ENCODE measurements at regions not wholly inside any gene's neighbourhood (a gene's known extent, or its start where the extent isn't known, plus 50 kb on each side); places are given as distances from the start of the nearest gene placed in this dataset.

DNA sequence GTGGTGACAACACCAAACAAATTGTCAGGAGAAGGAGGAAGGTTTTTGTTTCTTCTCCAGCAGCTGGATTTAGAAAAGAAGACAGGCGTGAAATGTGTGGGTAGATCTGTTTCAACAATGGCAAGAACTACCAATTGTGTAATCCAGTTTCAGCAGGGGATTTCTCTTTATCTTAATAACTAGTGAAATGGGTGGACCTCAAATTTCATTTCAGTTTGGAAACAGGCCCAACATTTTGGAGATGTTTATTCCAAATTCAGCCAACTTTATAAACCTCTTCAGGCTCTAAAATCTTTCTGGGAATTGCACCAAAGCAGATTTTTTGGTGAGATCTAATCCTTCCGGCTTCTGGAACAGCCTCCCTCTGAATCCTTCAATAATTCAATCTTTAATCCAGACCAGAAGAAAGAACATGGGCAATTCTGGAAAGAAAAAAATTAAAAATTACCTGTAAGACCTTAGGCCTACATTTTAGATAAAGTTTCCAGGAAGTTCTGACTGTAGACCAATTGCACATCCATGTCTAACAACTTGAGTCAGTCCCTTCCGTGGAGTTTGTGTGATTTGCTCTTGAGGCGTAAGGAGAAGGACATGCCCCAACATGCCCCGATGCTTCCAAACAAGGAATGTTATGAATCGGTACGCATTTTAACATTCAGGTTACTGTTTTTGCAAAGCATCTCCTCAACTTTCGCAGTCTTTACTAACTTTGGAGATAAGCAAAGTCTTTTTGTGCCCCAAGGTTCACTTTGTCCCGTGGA lies 423.6 kb downstream of the IRX1 start:
- 93 to 97% methylated on average over 8 to 9 of the region's 9 CpGs for WGBS, 2 experiments (ENCODE audit: insufficient coverage in 1 of 2, insufficient read length in 1 of 2)
- Histone ChIP-seq H3K9me3 (ENCODE audit: control insufficient read depth, low read length) (no peaks in the 10 kb centered on the region), H3K4me1 (ENCODE audit: control insufficient read depth, insufficient read depth, low read length) (peaks cover under 1% of the 10 kb centered on the region), H3K4me3 (ENCODE audit: low read length) (no peak overlapping the region), H3K27ac (ENCODE audit: low read depth, low read length) (no peak overlapping the region), H3K36me3 (ENCODE audit: control insufficient read depth, insufficient read depth, low read length) (no peaks in the 10 kb centered on the region), H3K27me3 (ENCODE audit: control insufficient read depth, insufficient read depth, low read length, poor library complexity, severe bottlenecking) (no peaks in the 10 kb centered on the region), H3K9ac (ENCODE audit: extremely low read depth, low read length, poor library complexity, severe bottlenecking) (no peak overlapping the region)
- peaks cover 25% of the 10 kb centered on the region for H3K4me1 Mint-ChIP-seq
- no peak for DNase-seq
- H3K4me3 Mint-ChIP-seq: no peak overlapping the region
- TF ChIP-seq, protein P1, sequence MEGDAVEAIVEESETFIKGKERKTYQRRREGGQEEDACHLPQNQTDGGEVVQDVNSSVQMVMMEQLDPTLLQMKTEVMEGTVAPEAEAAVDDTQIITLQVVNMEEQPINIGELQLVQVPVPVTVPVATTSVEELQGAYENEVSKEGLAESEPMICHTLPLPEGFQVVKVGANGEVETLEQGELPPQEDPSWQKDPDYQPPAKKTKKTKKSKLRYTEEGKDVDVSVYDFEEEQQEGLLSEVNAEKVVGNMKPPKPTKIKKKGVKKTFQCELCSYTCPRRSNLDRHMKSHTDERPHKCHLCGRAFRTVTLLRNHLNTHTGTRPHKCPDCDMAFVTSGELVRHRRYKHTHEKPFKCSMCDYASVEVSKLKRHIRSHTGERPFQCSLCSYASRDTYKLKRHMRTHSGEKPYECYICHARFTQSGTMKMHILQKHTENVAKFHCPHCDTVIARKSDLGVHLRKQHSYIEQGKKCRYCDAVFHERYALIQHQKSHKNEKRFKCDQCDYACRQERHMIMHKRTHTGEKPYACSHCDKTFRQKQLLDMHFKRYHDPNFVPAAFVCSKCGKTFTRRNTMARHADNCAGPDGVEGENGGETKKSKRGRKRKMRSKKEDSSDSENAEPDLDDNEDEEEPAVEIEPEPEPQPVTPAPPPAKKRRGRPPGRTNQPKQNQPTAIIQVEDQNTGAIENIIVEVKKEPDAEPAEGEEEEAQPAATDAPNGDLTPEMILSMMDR (conservative IDR thresholded peaks at IDR 0.05): no peak
- H3K27me3 Mint-ChIP-seq (ENCODE audit: insufficient read depth): peaks cover 2% of the 10 kb centered on the region
- no peaks in the 10 kb centered on the region for H3K9me3 Mint-ChIP-seq
- no peaks in the 10 kb centered on the region for H3K36me3 Mint-ChIP-seq (ENCODE audit: low read depth)
- H3K27ac Mint-ChIP-seq: no peak overlapping the region

DNA sequence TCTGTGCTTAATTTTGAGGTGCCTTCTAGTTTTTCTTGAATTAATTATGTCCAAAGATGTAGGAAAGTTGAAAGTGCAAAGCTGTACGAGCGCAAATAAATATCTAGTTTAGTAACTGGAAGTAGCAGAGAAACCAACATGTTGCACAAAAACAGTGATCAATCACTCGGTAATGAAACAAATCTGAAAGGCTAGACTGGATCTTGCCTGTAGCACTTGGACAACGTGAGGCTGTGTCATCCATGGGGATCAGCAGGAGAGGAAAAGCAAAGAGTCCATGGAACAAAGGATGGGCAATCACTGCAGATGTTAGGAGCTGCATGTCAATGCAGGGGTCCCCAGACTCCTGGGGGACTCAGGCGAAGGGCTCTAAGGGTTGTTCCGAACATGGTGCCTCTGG lies 424.2 kb downstream of the IRX1 start:
- H3K36me3 ChIP-seq (ENCODE audit: control insufficient read depth, insufficient read depth, low read length): no peaks in the 10 kb centered on the region
- TF ChIP-seq, protein P1 (conservative IDR thresholded peaks at IDR 0.05): no peak
- no peak overlapping the region for H3K4me3 ChIP-seq (ENCODE audit: low read length)
- no peaks in the 10 kb centered on the region for H3K9me3 ChIP-seq (ENCODE audit: control insufficient read depth, low read length)
- peak overlapping the region; percentile 58 for H3K27ac ChIP-seq (ENCODE audit: low read depth, low read length)
- 80 to 94% methylated on average over 6 of the region's 6 CpGs for WGBS, 2 experiments (ENCODE audit: insufficient coverage in 1 of 2, insufficient read length in 1 of 2)
- H3K4me3 Mint-ChIP-seq: no peak overlapping the region
- DNase-seq: no peak
- no peaks in the 10 kb centered on the region for H3K4me1 ChIP-seq (ENCODE audit: control insufficient read depth, insufficient read depth, low read length)
- peaks cover 20% of the 10 kb centered on the region for H3K4me1 Mint-ChIP-seq
- H3K36me3 Mint-ChIP-seq (ENCODE audit: low read depth): no peaks in the 10 kb centered on the region
- H3K9me3 Mint-ChIP-seq: no peaks in the 10 kb centered on the region
- H3K27me3 Mint-ChIP-seq (ENCODE audit: insufficient read depth): peaks cover 2% of the 10 kb centered on the region
- no peak overlapping the region for H3K27ac Mint-ChIP-seq
- H3K9ac ChIP-seq (ENCODE audit: extremely low read depth, low read length, poor library complexity, severe bottlenecking): no peak overlapping the region
- no peaks in the 10 kb centered on the region for H3K27me3 ChIP-seq (ENCODE audit: control insufficient read depth, insufficient read depth, low read length, poor library complexity, severe bottlenecking)

DNA sequence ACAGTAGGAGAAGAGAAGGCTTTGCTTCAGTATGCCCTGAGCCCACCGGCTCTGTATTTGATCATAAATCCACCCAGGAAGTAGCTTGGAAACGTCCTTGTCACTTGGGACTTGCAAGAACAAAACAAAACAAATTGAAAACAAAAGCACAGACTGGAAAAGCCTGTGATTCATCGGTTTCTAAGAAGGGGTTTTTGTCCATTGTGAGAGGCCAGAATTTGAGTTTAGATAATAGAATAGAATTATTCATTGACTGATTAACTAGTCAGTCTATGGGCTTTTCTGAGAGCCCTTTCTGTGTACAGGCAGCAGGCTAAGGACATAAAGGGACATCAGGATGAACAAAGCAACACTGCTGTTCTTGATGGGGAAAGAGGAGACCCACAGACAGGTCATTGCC lies 424.8 kb downstream of the IRX1 start:
- WGBS, 2 experiments (ENCODE audit: insufficient coverage in 1 of 2, insufficient read length in 1 of 2): 92 to 94% methylated on average over 2 to 3 of the region's 3 CpGs

More for the DNA sequence above, 424.8 kb downstream of the IRX1 start:
- no peaks in the 10 kb centered on the region for H3K36me3 ChIP-seq (ENCODE audit: control insufficient read depth, insufficient read depth, low read length)
- peak overlapping the region; percentile 58 for H3K27ac ChIP-seq (ENCODE audit: low read depth, low read length)
- no peaks in the 10 kb centered on the region for H3K4me1 ChIP-seq (ENCODE audit: control insufficient read depth, insufficient read depth, low read length)
- H3K4me3 ChIP-seq (ENCODE audit: low read length): no peak overlapping the region
- DNase-seq: no peak
- no peaks in the 10 kb centered on the region for H3K27me3 ChIP-seq (ENCODE audit: control insufficient read depth, insufficient read depth, low read length, poor library complexity, severe bottlenecking)
- Mint-ChIP-seq H3K9me3 (no peaks in the 10 kb centered on the region), H3K36me3 (ENCODE audit: low read depth) (no peaks in the 10 kb centered on the region), H3K4me1 (peaks cover 20% of the 10 kb centered on the region), H3K4me3 (no peak overlapping the region), H3K27me3 (ENCODE audit: insufficient read depth) (peaks cover 2% of the 10 kb centered on the region), H3K27ac (no peak overlapping the region)
- H3K9ac ChIP-seq (ENCODE audit: extremely low read depth, low read length, poor library complexity, severe bottlenecking): no peak overlapping the region
- TF ChIP-seq, protein P1 (conservative IDR thresholded peaks at IDR 0.05): no peak
- H3K9me3 ChIP-seq (ENCODE audit: control insufficient read depth, low read length): no peaks in the 10 kb centered on the region

Data from endodermal cell (in vitro differentiated cells).